Adrenal gland (tissue), 5 donors: ENCODE measurements at regions not wholly inside any gene's neighbourhood (a gene's known extent, or its start where the extent isn't known, plus 50 kb on each side); places are given as distances from the start of the nearest gene placed in this dataset.

ENCODE experiments used
- CTCF ChIP-seq, 6 experiments: fragments of 450-650 bp in 4 of 6; fragments of 200-600 bp in 2 of 6; sonication (generic) in 1 of 6; IDR thresholded peaks; 1 replicate in 5 of 6; 2 replicates in 1 of 6; pipeline versions ENCODE4 v1.5.1 to v1.8.0; 2016 to 2021; ENCODE audit warnings: antibody characterized with exemption in 6 of 6, mild to moderate bottlenecking in 2 of 6, moderate library complexity in 1 of 6
- POLR2A ChIP-seq, 2 donors: fragments of 450-650 bp; IDR thresholded peaks; one replicate each; pipeline ENCODE4 v1.6.1; 2017; ENCODE audit warnings: antibody characterized with exemption in 2 of 2, mild to moderate bottlenecking in 2 of 2, moderate library complexity in 1 of 2
- donor health status: DM: no; HTN: no; CAD: no.

DNA sequence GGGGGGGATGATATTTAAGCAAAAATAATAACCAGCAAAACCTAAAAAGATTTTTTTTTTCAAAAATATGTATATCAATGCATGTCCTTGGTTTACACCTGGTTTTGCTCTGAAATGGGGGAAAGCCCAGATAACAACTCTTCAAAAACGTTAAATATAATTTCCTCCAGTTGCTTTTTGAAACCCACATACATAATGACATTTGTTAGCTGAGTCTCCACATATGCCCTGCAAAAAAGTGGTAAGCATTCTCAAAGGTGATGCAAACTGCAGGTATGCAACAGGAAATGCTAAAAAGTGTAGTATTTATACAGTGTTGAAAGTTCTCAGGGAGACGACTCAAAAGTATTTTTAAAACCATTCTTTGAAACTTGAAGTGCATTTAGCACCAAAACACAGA is 258.6 kb downstream of the ZEB2 start:
- no peak for TF ChIP-seq CTCF (IDR thresholded peaks at IDR 0.05)
- TF ChIP-seq POLR2A (IDR thresholded peaks at IDR 0.05), result no peak
